ENCODE measurements at regions not wholly inside any gene's neighbourhood (a gene's known extent, or its start where the extent isn't known, plus 50 kb on each side); places are given as distances from the start of the nearest gene placed in this dataset.

DNA sequence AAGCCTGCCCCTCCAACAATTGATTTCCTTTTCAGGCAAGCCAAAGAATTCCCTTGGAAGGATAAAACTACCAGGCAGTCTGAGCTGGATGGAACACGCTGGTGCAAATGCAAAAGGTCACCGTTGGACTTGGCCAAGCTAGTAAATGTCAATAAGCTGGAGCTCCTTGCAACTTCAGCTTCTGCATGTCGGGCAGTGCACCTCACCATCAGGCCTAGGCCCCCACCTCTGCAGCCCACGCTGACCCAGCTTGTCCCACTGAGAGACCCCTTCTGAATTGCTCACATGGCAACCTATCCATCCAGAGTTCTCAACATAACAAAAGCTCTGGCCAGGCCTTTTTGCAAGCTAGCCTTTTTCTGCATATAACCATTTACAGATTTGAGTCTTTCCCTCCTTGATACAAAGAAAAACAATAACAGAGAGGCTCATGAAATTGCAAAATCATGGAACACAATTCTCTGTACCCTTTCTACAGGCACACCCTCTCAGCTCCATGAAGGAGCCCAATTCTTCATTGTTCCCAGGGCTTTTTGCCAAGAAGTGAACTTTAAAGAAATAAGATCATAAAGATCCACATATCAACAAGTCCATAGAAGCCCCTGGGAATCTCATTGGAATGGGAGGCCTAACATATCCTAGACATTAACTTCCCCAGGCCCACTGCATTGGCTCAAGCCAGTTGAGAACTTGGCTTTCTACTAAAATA lies 123.9 kb upstream of the SLIT3 start:
- Histone ChIP-seq H3K4me3 (ENCODE audit: control extremely low read depth in 1 of 5, extremely low read depth in 1 of 5, insufficient read depth in 1 of 5, low read depth in 2 of 5, low read length in 4 of 5) (no peak overlapping the region), H3K4me1 (ENCODE audit: control insufficient read depth in 2 of 2, insufficient read depth in 2 of 2, low read length in 2 of 2) (no peaks in the 10 kb centered on the region), H2AFZ (ENCODE audit: insufficient read depth, low read depth, low read length, poor library complexity, severe bottlenecking) (no peak overlapping the region), H3K79me2 (ENCODE audit: control insufficient read depth, insufficient read depth, low read length) (no peaks in the 10 kb centered on the region), H4K20me1 (ENCODE audit: control insufficient read depth, insufficient read depth, low read length, poor library complexity, severe bottlenecking) (no peaks in the 10 kb centered on the region), H3K9me3 (ENCODE audit: control extremely low read depth in 1 of 3, control insufficient read depth in 2 of 3, insufficient read depth in 1 of 3, low read length in 2 of 3) (no peaks in the 10 kb centered on the region), H3K27ac (ENCODE audit: low read length in 2 of 2) (no peak overlapping the region), H3K36me3 (replicated peaks in 1 of 2; ENCODE audit: control extremely low read depth in 1 of 2, control insufficient read depth in 1 of 2, extremely low read depth in 1 of 2, insufficient read depth in 2 of 2, low read length in 1 of 2) (no peaks in the 10 kb centered on the region), H3K27me3 (replicated peaks in 1 of 4; ENCODE audit: control extremely low read depth in 1 of 4, control insufficient read depth in 3 of 4, insufficient read depth in 4 of 4, low read length in 3 of 4) (no peaks in the 10 kb centered on the region), H3K9ac (ENCODE audit: low read length) (no peak overlapping the region), H3K4me2 (replicated peaks; ENCODE audit: low read depth, low read length, poor library complexity, severe bottlenecking) (no peak overlapping the region)
- WGBS (ENCODE audit: insufficient coverage): 76% methylated on average over 4 of the region's 4 CpGs
- Mint-ChIP-seq H3K4me1 (no peaks in the 10 kb centered on the region), H3K27me3 (peaks cover 6% of the 10 kb centered on the region), H3K27ac (no peak overlapping the region), H3K4me3 (no peak overlapping the region), H3K9me3 (ENCODE audit: insufficient read depth) (no peaks in the 10 kb centered on the region)
- POLR2A ChIA-PET: no interaction called here
- ATAC-seq (ENCODE audit: low read depth): no peak
- TF ChIP-seq EZH2 (IDR thresholded peaks at IDR 0.05; ENCODE audit: borderline replicate concordance, insufficient read depth, low read depth, low read length, poor library complexity, severe bottlenecking) (no peak), CTCF (IDR thresholded peaks at IDR 0.05) (no peak)
- CTCF ChIA-PET: no interaction called here
- intact Hi-C loops (cut with micrococcal nuclease): no loop called here
- DNase-seq: no peak

DNA sequence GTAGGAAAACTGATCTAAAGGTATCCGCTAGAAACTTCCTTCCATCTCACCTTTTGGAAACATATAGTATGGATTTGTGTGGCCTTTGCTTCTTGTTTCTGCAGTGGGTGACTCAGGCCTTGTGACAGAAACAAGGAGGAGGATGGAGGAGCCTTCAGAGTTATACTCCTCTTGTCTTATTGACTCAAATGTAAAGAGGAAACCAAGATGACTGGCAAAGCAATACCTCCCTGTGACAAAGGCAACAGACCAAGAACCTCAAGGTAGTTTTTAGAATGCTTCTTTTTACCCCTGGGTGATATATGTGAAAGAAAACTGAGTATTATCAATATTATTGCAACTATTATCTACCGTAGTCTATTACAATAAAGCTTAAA lies 123.3 kb upstream of the SLIT3 start:
- ATAC-seq (ENCODE audit: low read depth) (no peak), DNase-seq (no peak)
- no peaks in the 10 kb centered on the region for H3K4me1 Mint-ChIP-seq
- no peaks in the 10 kb centered on the region for H3K4me1 ChIP-seq (ENCODE audit: control insufficient read depth in 2 of 2, insufficient read depth in 2 of 2, low read length in 2 of 2)
- CTCF ChIA-PET: no interaction called here
- no peak overlapping the region for H3K27ac Mint-ChIP-seq
- no peak overlapping the region for H3K4me2 ChIP-seq (replicated peaks; ENCODE audit: low read depth, low read length, poor library complexity, severe bottlenecking)
- POLR2A ChIA-PET: no interaction called here
- 57% methylated on average over 1 of the region's 2 CpGs for WGBS (ENCODE audit: insufficient coverage)
- no peak overlapping the region for H2AFZ ChIP-seq (ENCODE audit: insufficient read depth, low read depth, low read length, poor library complexity, severe bottlenecking)
- H3K79me2 ChIP-seq (ENCODE audit: control insufficient read depth, insufficient read depth, low read length): no peaks in the 10 kb centered on the region
- no peaks in the 10 kb centered on the region for H3K36me3 ChIP-seq (replicated peaks in 1 of 2; ENCODE audit: control extremely low read depth in 1 of 2, control insufficient read depth in 1 of 2, extremely low read depth in 1 of 2, insufficient read depth in 2 of 2, low read length in 1 of 2)
- peaks cover 7% of the 10 kb centered on the region for H3K27me3 Mint-ChIP-seq
- H3K9ac ChIP-seq (ENCODE audit: low read length): no peak overlapping the region
- H3K4me3 ChIP-seq (ENCODE audit: control extremely low read depth in 1 of 5, extremely low read depth in 1 of 5, insufficient read depth in 1 of 5, low read depth in 2 of 5, low read length in 4 of 5): no peak overlapping the region
- no peak overlapping the region for H3K4me3 Mint-ChIP-seq
- peaks cover 0 to 3% (median 0%) of the 10 kb centered on the region in 3 donors for H3K9me3 ChIP-seq (ENCODE audit: control extremely low read depth in 1 of 3, control insufficient read depth in 2 of 3, insufficient read depth in 1 of 3, low read length in 2 of 3)
- no peaks in the 10 kb centered on the region for H3K9me3 Mint-ChIP-seq (ENCODE audit: insufficient read depth)
- TF ChIP-seq CTCF (IDR thresholded peaks at IDR 0.05) (no peak), EZH2 (IDR thresholded peaks at IDR 0.05; ENCODE audit: borderline replicate concordance, insufficient read depth, low read depth, low read length, poor library complexity, severe bottlenecking) (no peak)
- no peak overlapping the region for H3K27ac ChIP-seq (ENCODE audit: low read length in 2 of 2)
- no peaks in the 10 kb centered on the region for H3K27me3 ChIP-seq (replicated peaks in 1 of 4; ENCODE audit: control extremely low read depth in 1 of 4, control insufficient read depth in 3 of 4, insufficient read depth in 4 of 4, low read length in 3 of 4)
- intact Hi-C loops (cut with micrococcal nuclease): no loop called here
- H4K20me1 ChIP-seq (ENCODE audit: control insufficient read depth, insufficient read depth, low read length, poor library complexity, severe bottlenecking): no peaks in the 10 kb centered on the region

Measured in B cell (primary cell).